Cardiac muscle cell (in vitro differentiated cells and primary cell): ENCODE measurements at regions not wholly inside any gene's neighbourhood (a gene's known extent, or its start where the extent isn't known, plus 50 kb on each side); places are given as distances from the start of the nearest gene placed in this dataset.

Experiments used
- DNase-seq, 2 donors: peaks; one replicate each; pipeline versions ENCODE4 v3.0.0 to v3.0.0-alpha.2; 2010 to 2017; ENCODE audit warnings: low read depth in 1 of 2, low spot score in 1 of 2
- H3K27ac ChIP-seq: fragments of 200-600 bp; sonication (generic); 2 replicates; pipeline ENCODE4 v1.5.1; 2016
- H3K27me3 ChIP-seq: fragments of 200-600 bp; sonication (generic); 2 replicates; pipeline ENCODE4 v1.6.0; 2016; ENCODE audit warnings: control low read depth
- H3K36me3 ChIP-seq: fragments of 200-600 bp; sonication (generic); 2 replicates; pipeline ENCODE4 v1.5.1; 2016; ENCODE audit warnings: control low read depth
- H3K4me1 ChIP-seq: fragments of 200-600 bp; sonication (generic); 2 replicates; pipeline ENCODE4 v1.8.1; 2017; ENCODE audit warnings: low read depth, mild to moderate bottlenecking, mixed run types
- H3K4me3 ChIP-seq: fragments of 200-600 bp; sonication (generic); 2 replicates; pipeline ENCODE4 v1.5.1; 2016; ENCODE audit warnings: mild to moderate bottlenecking
- H3K9me3 ChIP-seq: fragments of 200-600 bp; sonication (generic); 2 replicates; pipeline ENCODE4 v1.5.1; 2017; ENCODE audit warnings: low read depth, mild to moderate bottlenecking, control low read depth
- CTCF ChIP-seq: IDR thresholded peaks from 2 replicates; pipeline ENCODE4 v1.5.1; 2012; ENCODE audit warnings: low read depth, mild to moderate bottlenecking, low read length

- H3K4me1 ChIP-seq: peaks cover 5% of the 10 kb centered on the region
- H3K4me3 ChIP-seq: no peak overlapping the region
- no peak for TF ChIP-seq CTCF
- H3K9me3 ChIP-seq: no peaks in the 10 kb centered on the region
- peak; percentile 38 to 66 for DNase-seq
- no peaks in the 10 kb centered on the region for H3K36me3 ChIP-seq
- no peaks in the 10 kb centered on the region for H3K27me3 ChIP-seq
- no peak overlapping the region for H3K27ac ChIP-seq
Observed at GRCh38 chr10:3911713-3912442, 126.9 kb upstream of the KLF6 start.

- peaks cover 5% of the 10 kb centered on the region for H3K4me1 ChIP-seq
- no peak for TF ChIP-seq CTCF
- H3K9me3 ChIP-seq: no peaks in the 10 kb centered on the region
- H3K27me3 ChIP-seq: no peaks in the 10 kb centered on the region
- no peak overlapping the region for H3K4me3 ChIP-seq
- no peak overlapping the region for H3K27ac ChIP-seq
- no peak for DNase-seq
- H3K36me3 ChIP-seq: no peaks in the 10 kb centered on the region
Observed at GRCh38 chr10:3911241-3911640, 126.2 kb upstream of the KLF6 start.

- Histone ChIP-seq H3K9me3 (no peaks in the 10 kb centered on the region), H3K4me3 (no peak overlapping the region), H3K27ac (no peak overlapping the region), H3K27me3 (no peaks in the 10 kb centered on the region), H3K36me3 (no peaks in the 10 kb centered on the region), H3K4me1 (peaks cover 5% of the 10 kb centered on the region)
- no peak for DNase-seq
- TF ChIP-seq CTCF: no peak
Observed at GRCh38 chr10:3909339-3909738, 124.3 kb upstream of the KLF6 start.

GRCh38 chr10:3908183-3908582 lies 123.2 kb upstream of the KLF6 start:
- peaks cover 5% of the 10 kb centered on the region for H3K4me1 ChIP-seq
- no peaks in the 10 kb centered on the region for H3K9me3 ChIP-seq
- DNase-seq: no peak
- TF ChIP-seq CTCF: no peak
- no peaks in the 10 kb centered on the region for H3K36me3 ChIP-seq
- no peaks in the 10 kb centered on the region for H3K27me3 ChIP-seq
- no peak overlapping the region for H3K4me3 ChIP-seq
- no peak overlapping the region for H3K27ac ChIP-seq

GRCh38 chr10:3907514-3907913 lies 122.5 kb upstream of the KLF6 start:
- no peak overlapping the region for H3K27ac ChIP-seq
- peak in 1 of 2 donors; percentile 55 for DNase-seq
- no peaks in the 10 kb centered on the region for H3K9me3 ChIP-seq
- H3K4me1 ChIP-seq: peaks cover 10% of the 10 kb centered on the region
- no peak overlapping the region for H3K4me3 ChIP-seq
- H3K36me3 ChIP-seq: no peaks in the 10 kb centered on the region
- TF ChIP-seq CTCF: no peak
- no peaks in the 10 kb centered on the region for H3K27me3 ChIP-seq
